Panc1 (cell line): ENCODE measurements at regions not wholly inside any gene's neighbourhood (a gene's known extent, or its start where the extent isn't known, plus 50 kb on each side); places are given as distances from the start of the nearest gene placed in this dataset.

Experiments used
- ATAC-seq: fragments of 200-7000 bp; cut with Tn5 transposase; 2 replicates; pipeline ENCODE4 v1.9.1; 2020; ENCODE audit warnings: mild to moderate bottlenecking, moderate library complexity
- BruUV-seq: library from RNA; stranded (reverse); fragments of 400-500 nt; replicated peaks from 2 replicates; lab custom pipeline; 2021; lab: Mats Ljungman, UMichigan
- CTCF ChIA-PET: fragments of 300-600 bp; sonication (Branson Sonifier 250); formaldehyde crosslinking; loops from one replicate; lab custom pipeline; 2022; ENCODE audit warnings: antibody characterized with exemption; lab: Charles Lee
- POLR2A ChIA-PET: fragments of 300-600 bp; sonication (Branson Sonifier 250); formaldehyde crosslinking; loops from one replicate; lab custom pipeline; 2022; ENCODE audit warnings: antibody characterized with exemption; lab: Charles Lee
- DNase-seq: peaks from one replicate; pipeline ENCODE4 v3.0.0-alpha.2; 2010; ENCODE audit warnings: low read depth, low spot score
- H3K27ac ChIP-seq: 2 replicates; pipeline ENCODE4 v1.5.1; 2011; ENCODE audit warnings: mild to moderate bottlenecking, low read length, inconsistent platforms
- H3K27me3 ChIP-seq: fragments of 200-500 bp; sonication (Bioruptor generic); 2 replicates; pipeline ENCODE4 v1.6.0; 2014; ENCODE audit warnings: low read length, inconsistent platforms; ENCODE audit not compliant: control insufficient read depth, insufficient read depth
- H3K36me3 ChIP-seq: fragments of 200-500 bp; sonication (Bioruptor generic); 2 replicates; pipeline ENCODE4 v1.5.1; 2014; ENCODE audit warnings: inconsistent platforms, mild to moderate bottlenecking, low read length, moderate library complexity; ENCODE audit not compliant: control insufficient read depth, insufficient read depth
- H3K4me1 ChIP-seq: 2 replicates; pipeline ENCODE4 v1.5.1; 2011; ENCODE audit warnings: inconsistent platforms, mild to moderate bottlenecking, low read length, moderate library complexity; ENCODE audit not compliant: control insufficient read depth, insufficient read depth
- H3K4me3 ChIP-seq, 2 experiments: 2 replicates each; pipeline ENCODE4 v1.5.1; 2011 to 2012; ENCODE audit warnings: low read depth in 2 of 2, low read length in 2 of 2, mild to moderate bottlenecking in 2 of 2, inconsistent platforms in 1 of 2, moderate library complexity in 1 of 2
- H3K9me3 ChIP-seq: fragments of 200-500 bp; sonication (Bioruptor generic); 2 replicates; pipeline ENCODE4 v1.5.1; 2014; ENCODE audit warnings: low read depth, mild to moderate bottlenecking, inconsistent platforms, low read length, moderate library complexity; ENCODE audit not compliant: control insufficient read depth, insufficient read depth
- CTCF ChIP-seq: fragments of 450-650 bp; IDR thresholded peaks from 2 replicates; pipeline ENCODE4 v1.5.1; 2017; ENCODE audit warnings: mild to moderate bottlenecking
- POLR2AphosphoS5 ChIP-seq: IDR thresholded peaks from 2 replicates; pipeline ENCODE4 v1.6.1; 2012; ENCODE audit warnings: mild to moderate bottlenecking, low read depth, low read length, moderate library complexity
- REST ChIP-seq, 2 experiments: IDR thresholded peaks; 2 replicates each; pipeline ENCODE4 v1.6.1; 2011 to 2012; ENCODE audit warnings: low read depth in 2 of 2, control low read depth in 1 of 2, low read length in 1 of 2, mild to moderate bottlenecking in 1 of 2, moderate library complexity in 1 of 2; ENCODE audit not compliant: insufficient read depth in 1 of 2
- SIN3A ChIP-seq: IDR thresholded peaks from 2 replicates; pipeline ENCODE4 v1.6.1; 2012; ENCODE audit warnings: low read depth, mild to moderate bottlenecking, low read length, moderate library complexity, borderline replicate concordance; ENCODE audit not compliant: insufficient read depth
- TCF7L2 ChIP-seq: IDR thresholded peaks from 2 replicates; pipeline ENCODE4 v1.6.1; 2011; ENCODE audit warnings: mild to moderate bottlenecking, low read depth, low read length, inconsistent platforms
- in situ Hi-C: cut with HindIII; loops from 2 replicates; pipeline ENCODE4 v1.10.0; 2016; ENCODE audit warnings: low sequenced_read_pairs, low pct_unique_long_range_greater_than_20kb
- intact Hi-C: fragments of 100-400 bp; cut with micrococcal nuclease; formaldehyde crosslinking; loops from one replicate; pipeline ENCODE4 v1.10.0; 2022; ENCODE audit not compliant: unreplicated experiment

GRCh38 chr15:62363913-62364312, 198.8 kb upstream of the C2CD4B start:
- Histone ChIP-seq H3K36me3 (no peaks in the 10 kb centered on the region), H3K4me3 (no peak overlapping the region), H3K4me1 (no peaks in the 10 kb centered on the region), H3K27me3 (peaks cover 3% of the 10 kb centered on the region; the same call in 1 of the 2 replicates), H3K9me3 (no peaks in the 10 kb centered on the region), H3K27ac (no peak overlapping the region)
- BruUV-seq = no TSS peak
- ATAC-seq (no peak), DNase-seq (no peak)
- intact Hi-C loops = no loop called here
- ChIA-PET POLR2A (no interaction called here), CTCF (interaction anchor here (0.7 kb wide), 1 partner anchor 457 kb away, joined by 8 read pairs; no protein-coding TSS in a partner anchor)
- in situ Hi-C loops = no loop called here
- TF ChIP-seq REST (IDR thresholded peaks at IDR 0.05; ENCODE audit: insufficient read depth in 1 of 2, low read depth in 2 of 2, low read length in 1 of 2) = no peak
- TF ChIP-seq CTCF = no peak
- no peak for TF ChIP-seq POLR2AphosphoS5
- no peak for TF ChIP-seq TCF7L2
- no peak for TF ChIP-seq SIN3A

- in situ Hi-C loops = no loop called here
- no peak for ATAC-seq
- Histone ChIP-seq H3K9me3 (no peaks in the 10 kb centered on the region), H3K36me3 (no peaks in the 10 kb centered on the region), H3K4me1 (no peaks in the 10 kb centered on the region), H3K27ac (no peak overlapping the region), H3K4me3 (no peak overlapping the region), H3K27me3 (peaks cover 5% of the 10 kb centered on the region; the same call in 1 of the 2 replicates)
- CTCF ChIA-PET = no interaction called here
- BruUV-seq = no TSS peak
- intact Hi-C loops = no loop called here
- TF ChIP-seq SIN3A = no peak
- TF ChIP-seq TCF7L2 = no peak
- TF ChIP-seq REST (IDR thresholded peaks at IDR 0.05; ENCODE audit: insufficient read depth in 1 of 2, low read depth in 2 of 2, low read length in 1 of 2) = no peak
- TF ChIP-seq POLR2AphosphoS5 = no peak
- TF ChIP-seq CTCF = no peak
- DNase-seq = no peak
- POLR2A ChIA-PET = no interaction called here
These were observed 200.8 kb upstream of the C2CD4B start for GRCh38 chr15:62365795-62366442.
